Transverse colon (tissue), 3 donors: ENCODE measurements at regions not wholly inside any gene's neighbourhood (a gene's known extent, or its start where the extent isn't known, plus 50 kb on each side); places are given as distances from the start of the nearest gene placed in this dataset.

ENCODE experiments used
- POLR2A ChIP-seq: fragments of 450-650 bp; IDR thresholded peaks from one replicate; pipeline ENCODE4 v1.6.1; 2016; ENCODE audit warnings: antibody characterized with exemption, mild to moderate bottlenecking, moderate library complexity
- TF ChIP-seq, protein P1 (sequence below), 5 experiments: fragments of 200-600 bp in 3 of 5; fragments of 450-650 bp in 2 of 5; sonication (generic) in 3 of 5; IDR thresholded peaks; 1 replicate in 2 of 5; 2 replicates in 3 of 5; pipeline ENCODE4 v1.5.1; 2016 to 2017; ENCODE audit warnings: antibody characterized with exemption in 5 of 5, inconsistent platforms in 3 of 5, mild to moderate bottlenecking in 2 of 5, moderate library complexity in 1 of 5

DNA sequence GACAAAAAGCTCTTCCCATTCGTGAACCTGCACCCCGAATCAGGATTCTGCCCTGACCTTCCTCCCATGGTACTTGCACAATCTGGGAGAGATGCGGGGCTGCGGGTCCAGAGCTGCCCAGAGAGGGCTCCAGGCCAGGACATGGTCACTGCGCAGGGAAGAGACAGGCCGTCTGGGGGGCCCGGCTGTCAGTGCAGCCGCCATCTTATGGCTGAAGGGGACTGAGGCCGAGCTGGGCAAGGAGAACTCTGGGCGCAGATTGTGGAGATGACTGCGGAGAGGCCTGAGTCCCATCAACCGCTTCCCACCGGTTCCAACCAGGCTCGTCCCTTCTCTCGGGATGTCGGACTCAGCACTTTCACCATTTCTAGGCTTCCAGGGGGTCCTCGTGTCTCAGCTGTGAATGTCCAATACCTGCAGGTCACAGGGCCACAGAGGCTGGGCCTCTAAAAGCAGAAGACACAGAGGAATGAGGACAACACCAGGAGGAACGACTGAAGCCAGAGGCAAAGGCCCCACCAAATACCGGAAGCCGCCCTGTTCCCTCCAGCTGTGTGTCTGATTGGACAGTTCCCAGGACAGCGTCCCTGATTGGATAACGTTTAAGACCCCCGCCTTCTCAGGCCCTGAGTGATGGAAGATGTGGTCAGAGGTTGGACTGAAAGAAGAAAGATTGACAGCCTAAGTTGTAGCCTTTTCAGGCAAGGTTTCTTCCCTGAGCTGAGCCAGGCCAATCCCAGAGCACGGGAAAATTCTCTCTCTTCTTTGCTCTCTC is 117.1 kb upstream of the ZNF91 start:
- TF ChIP-seq, protein P1, sequence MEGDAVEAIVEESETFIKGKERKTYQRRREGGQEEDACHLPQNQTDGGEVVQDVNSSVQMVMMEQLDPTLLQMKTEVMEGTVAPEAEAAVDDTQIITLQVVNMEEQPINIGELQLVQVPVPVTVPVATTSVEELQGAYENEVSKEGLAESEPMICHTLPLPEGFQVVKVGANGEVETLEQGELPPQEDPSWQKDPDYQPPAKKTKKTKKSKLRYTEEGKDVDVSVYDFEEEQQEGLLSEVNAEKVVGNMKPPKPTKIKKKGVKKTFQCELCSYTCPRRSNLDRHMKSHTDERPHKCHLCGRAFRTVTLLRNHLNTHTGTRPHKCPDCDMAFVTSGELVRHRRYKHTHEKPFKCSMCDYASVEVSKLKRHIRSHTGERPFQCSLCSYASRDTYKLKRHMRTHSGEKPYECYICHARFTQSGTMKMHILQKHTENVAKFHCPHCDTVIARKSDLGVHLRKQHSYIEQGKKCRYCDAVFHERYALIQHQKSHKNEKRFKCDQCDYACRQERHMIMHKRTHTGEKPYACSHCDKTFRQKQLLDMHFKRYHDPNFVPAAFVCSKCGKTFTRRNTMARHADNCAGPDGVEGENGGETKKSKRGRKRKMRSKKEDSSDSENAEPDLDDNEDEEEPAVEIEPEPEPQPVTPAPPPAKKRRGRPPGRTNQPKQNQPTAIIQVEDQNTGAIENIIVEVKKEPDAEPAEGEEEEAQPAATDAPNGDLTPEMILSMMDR (IDR thresholded peaks at IDR 0.05): no peak
- no peak for TF ChIP-seq POLR2A
